AG10803 (cell line): ENCODE measurements at regions not wholly inside any gene's neighbourhood (a gene's known extent, or its start where the extent isn't known, plus 50 kb on each side); places are given as distances from the start of the nearest gene placed in this dataset.

Experiments
- DNase-seq: peaks from one replicate; pipeline ENCODE4 v3.0.0; 2010; ENCODE audit warnings: low read depth
- H3K4me3 ChIP-seq: 2 replicates; pipeline ENCODE4 v1.5.1; 2011; ENCODE audit warnings: mild to moderate bottlenecking, low read length, control low read depth
- TF ChIP-seq, protein P1 (sequence below): conservative IDR thresholded peaks from 2 replicates; pipeline ENCODE4 v1.5.1; 2011; ENCODE audit warnings: mild to moderate bottlenecking, low read length, control low read depth, inconsistent platforms

DNA sequence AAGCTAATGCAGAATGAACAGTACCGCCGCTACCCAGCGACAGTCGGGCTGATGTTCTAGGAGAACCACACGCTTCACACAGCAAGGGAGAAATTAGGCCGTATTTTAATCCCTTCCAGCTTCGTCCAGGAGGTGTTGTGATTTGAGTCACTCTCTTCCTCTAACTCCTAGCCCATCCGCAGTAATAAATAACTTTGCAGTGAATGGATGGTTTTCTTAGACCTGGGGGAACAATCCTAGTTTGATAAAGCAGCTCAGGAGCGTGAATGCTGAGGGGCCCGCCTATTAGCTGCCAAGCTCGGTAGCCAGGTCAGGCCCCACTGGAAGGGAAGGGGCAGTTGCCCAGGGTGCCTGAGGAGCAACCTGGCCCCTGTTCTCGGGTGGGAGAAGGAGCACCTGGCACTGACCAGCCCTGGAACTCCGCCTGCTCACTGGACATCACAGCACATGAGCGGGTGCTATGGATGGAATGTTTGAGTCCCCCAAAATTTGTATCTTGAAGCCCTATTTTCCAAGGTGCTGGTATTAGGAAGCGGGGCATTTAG, 146.0 kb upstream of the AFDN start:
- TF ChIP-seq, protein P1, sequence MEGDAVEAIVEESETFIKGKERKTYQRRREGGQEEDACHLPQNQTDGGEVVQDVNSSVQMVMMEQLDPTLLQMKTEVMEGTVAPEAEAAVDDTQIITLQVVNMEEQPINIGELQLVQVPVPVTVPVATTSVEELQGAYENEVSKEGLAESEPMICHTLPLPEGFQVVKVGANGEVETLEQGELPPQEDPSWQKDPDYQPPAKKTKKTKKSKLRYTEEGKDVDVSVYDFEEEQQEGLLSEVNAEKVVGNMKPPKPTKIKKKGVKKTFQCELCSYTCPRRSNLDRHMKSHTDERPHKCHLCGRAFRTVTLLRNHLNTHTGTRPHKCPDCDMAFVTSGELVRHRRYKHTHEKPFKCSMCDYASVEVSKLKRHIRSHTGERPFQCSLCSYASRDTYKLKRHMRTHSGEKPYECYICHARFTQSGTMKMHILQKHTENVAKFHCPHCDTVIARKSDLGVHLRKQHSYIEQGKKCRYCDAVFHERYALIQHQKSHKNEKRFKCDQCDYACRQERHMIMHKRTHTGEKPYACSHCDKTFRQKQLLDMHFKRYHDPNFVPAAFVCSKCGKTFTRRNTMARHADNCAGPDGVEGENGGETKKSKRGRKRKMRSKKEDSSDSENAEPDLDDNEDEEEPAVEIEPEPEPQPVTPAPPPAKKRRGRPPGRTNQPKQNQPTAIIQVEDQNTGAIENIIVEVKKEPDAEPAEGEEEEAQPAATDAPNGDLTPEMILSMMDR: no peak
- no peak overlapping the region for H3K4me3 ChIP-seq
- DNase-seq: no peak

DNA sequence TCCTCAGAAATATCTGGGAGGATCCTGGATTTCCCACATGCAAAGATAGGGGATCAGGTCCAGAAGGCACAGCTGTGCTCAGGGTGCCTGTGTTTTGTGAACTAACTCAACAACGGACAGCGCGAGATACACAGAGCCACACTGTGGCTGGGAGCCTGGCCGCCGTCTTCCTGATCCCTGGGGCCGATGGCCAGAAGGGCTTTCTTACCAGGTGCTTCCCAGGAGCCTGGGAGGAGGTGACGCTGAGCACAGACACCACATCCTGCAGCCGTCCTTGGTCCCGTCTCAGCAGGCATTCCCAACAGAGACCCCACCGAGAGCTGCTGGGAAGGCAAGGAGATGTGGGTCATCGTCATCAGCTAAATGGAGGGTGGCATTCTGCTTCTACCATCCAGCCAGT, 144.6 kb upstream of the AFDN start:
- TF ChIP-seq, protein P1: no peak
- H3K4me3 ChIP-seq: no peak overlapping the region
- DNase-seq: no peak

DNA sequence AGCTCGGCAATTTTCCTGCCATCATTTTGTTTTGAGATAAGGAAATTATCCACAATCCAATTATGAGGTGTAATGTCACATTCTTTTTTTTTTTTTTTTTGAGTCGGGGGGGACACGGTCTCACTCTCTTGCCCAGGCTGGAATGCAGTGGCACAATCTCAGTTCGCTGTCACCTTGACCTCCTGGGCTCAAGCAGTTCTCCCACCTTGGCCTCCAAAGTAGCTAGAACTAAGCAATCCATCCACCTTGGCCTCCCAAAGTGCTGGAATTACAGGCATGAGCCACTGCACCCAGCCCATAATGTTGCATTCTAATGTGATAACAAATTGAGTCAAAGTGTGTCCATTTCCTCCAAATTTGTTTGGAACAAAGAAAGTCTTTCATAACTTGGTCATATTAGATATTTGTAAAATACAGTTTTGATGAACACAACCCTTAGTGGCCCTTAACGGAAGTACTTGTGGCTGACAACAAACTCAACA, 144.1 kb upstream of the AFDN start:
- TF ChIP-seq, protein P1: no peak
- no peak for DNase-seq
- H3K4me3 ChIP-seq: no peak overlapping the region

DNA sequence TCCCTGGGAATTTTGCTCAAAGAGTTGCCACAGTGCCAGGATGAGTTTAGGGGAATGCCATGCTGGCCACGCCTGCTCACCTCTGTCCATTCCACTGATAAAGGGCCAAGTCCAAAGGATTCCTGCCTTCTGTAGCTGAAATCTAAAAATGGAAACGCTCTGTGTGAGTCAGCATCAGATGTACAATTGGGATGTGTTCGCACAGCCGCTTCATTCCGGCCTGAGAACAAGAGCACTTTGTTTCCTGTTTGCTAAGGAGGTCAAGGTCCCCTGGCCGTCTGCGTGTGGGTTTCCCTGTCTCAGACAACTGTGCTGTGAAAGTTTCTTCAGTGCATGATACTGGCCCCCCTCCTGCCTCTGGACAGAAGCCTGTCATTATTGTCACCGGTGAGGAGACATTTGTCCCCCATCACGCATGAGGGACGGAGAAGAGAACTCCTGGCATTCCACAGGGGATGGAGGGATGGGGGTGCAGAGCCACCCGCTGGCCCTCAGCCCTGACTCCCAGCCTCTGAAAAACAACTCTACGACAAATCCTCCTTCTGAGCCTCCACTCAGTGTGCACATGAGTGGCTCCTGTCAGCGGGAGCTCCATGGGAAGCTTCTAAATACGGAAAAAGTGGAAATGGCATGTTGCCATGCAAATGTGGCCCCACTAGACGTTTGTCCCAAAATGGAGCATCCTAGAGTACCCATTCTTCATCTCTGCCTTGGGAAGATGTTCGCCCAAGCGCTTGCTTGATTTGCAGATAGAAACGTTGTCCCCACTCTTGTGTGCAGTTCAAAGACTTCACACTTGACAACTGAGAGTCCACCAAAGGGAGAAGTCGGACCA, 143.5 kb upstream of the AFDN start:
- TF ChIP-seq, protein P1: no peak
- DNase-seq: no peak
- H3K4me3 ChIP-seq: no peak overlapping the region

DNA sequence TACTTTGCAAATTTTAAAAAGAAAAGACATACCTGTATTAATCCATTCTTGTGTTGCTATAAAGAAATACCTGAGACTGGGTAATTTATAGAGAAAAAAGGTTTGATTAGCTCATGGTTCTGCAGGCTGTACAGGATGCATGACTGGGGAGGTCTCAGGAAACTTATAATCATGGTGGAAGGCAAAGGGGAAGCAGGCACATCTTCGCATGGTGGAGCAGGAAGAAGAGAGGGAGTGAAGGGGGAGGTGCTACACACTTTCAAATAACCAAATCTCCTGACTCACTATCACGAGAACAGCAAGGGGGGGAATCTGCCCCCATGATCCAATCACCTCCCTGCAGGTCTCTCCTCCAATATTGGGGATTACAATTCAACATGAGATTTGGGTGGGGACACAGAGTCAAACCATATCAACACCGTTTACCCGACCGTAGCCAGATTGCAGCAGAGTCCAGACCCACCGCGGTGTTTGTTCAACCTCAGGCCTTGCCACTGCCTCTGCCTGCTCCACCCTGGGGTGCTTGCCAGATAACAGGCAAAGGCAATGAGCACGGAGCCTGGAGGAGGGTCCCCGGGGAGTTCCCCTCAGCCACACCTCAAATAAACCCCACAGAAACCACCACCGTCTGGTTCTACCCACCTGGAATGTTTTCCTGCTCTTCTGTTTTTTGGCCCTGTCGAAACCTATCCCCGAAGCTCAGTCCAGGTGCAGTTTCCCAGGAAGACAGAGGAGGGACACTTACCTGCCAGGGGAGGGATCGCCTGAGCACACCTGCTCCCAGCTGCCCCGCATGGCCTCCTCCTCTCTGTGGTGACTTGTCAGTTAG, 142.2 kb upstream of the AFDN start:
- TF ChIP-seq, protein P1: no peak
- no peak for DNase-seq
- H3K4me3 ChIP-seq: no peak overlapping the region

DNA sequence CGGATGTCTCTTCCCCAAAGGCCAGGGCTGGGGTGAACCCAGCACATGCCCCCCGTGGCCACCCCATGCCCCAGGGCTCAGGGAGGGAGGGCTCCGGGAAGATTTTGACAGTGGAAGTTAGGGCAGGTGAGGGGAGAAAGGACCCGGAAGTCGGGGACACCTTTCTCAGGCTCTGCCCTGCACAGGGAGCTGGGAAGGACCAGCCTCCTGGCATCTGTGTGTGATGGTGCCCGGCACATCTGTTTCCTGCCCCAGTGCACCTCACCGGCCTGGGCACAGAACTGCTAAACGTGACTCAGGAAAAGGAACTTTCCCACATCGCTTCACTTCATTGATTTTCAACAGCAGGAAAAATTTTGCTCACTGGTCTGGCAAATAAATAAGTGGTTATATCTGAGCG, 141.1 kb upstream of the AFDN start:
- no peak for DNase-seq
- TF ChIP-seq, protein P1: no peak
- no peak overlapping the region for H3K4me3 ChIP-seq
